GM12878 (cell line): ENCODE measurements at regions not wholly inside any gene's neighbourhood (a gene's known extent, or its start where the extent isn't known, plus 50 kb on each side); places are given as distances from the start of the nearest gene placed in this dataset.

ENCODE experiments used
- ATAC-seq: fragments of 200-7000 bp; cut with Tn5 transposase; 3 replicates; pipeline ENCODE4 v1.9.1; 2020; ENCODE audit warnings: mild to moderate bottlenecking, moderate library complexity
- BruUV-seq: library from RNA; stranded (reverse); fragments of 400-500 nt; replicated peaks from 2 replicates; lab custom pipeline; 2021; lab: Mats Ljungman, UMichigan
- CTCF ChIA-PET: fragments of 300-600 bp; sonication (Branson Sonifier 250); formaldehyde crosslinking; extraction: SDS; loops from one replicate; lab custom pipeline; 2021; ENCODE audit warnings: inconsistent platforms; lab: Yijun Ruan, JAX
- POLR2A ChIA-PET: fragments of 350-600 bp; formaldehyde crosslinking; extraction: SDS; loops from one replicate; lab custom pipeline; 2021; ENCODE audit warnings: inconsistent platforms; lab: Charles Lee
- RAD21 ChIA-PET: fragments of 300-600 bp; sonication (Branson Sonifier 250); formaldehyde crosslinking; loops from one replicate; lab custom pipeline; 2023; ENCODE audit warnings: antibody characterized with exemption; ENCODE audit not compliant: unreplicated experiment; lab: Charles Lee
- SMC1A ChIA-PET: fragments of 300-600 bp; sonication (Branson Sonifier 250); formaldehyde crosslinking; loops from one replicate; lab custom pipeline; 2023; ENCODE audit not compliant: unreplicated experiment, uncharacterized antibody; lab: Charles Lee
- DNase-seq: peaks from one replicate; pipeline ENCODE4 v3.0.0-alpha.2; 2011; ENCODE audit warnings: low read depth, low spot score
- FAIRE-seq: peaks from 3 replicates; lab custom pipeline; 2011; peaks lifted over from hg19 to GRCh38; lab: Jason Lieb, UNC
- H2AFZ ChIP-seq: 2 replicates; pipeline ENCODE4 v1.6.0; 2011; ENCODE audit warnings: low read depth, low read length, control low read depth; ENCODE audit not compliant: control insufficient read depth
- H3K27ac ChIP-seq: 2 replicates; pipeline ENCODE4 v1.5.1; 2011; ENCODE audit warnings: control low read depth; ENCODE audit not compliant: control insufficient read depth, insufficient read depth
- H3K27me3 ChIP-seq, 2 experiments: replicated peaks in 1 of 2; 2 replicates each; pipeline versions ENCODE4 v1.6.0 to v1.6.1; 2011; ENCODE audit warnings: low read length in 1 of 2; ENCODE audit not compliant: control insufficient read depth in 2 of 2, insufficient read depth in 2 of 2
- H3K36me3 ChIP-seq, 2 experiments: 2 replicates each; pipeline ENCODE4 v1.5.1; 2011; ENCODE audit warnings: low read length in 1 of 2; ENCODE audit not compliant: control insufficient read depth in 2 of 2, insufficient read depth in 2 of 2
- H3K4me1 ChIP-seq: 2 replicates; pipeline ENCODE4 v1.6.1; 2011; ENCODE audit warnings: mild to moderate bottlenecking, low read length, moderate library complexity, mixed read lengths; ENCODE audit not compliant: control insufficient read depth, insufficient read depth
- H3K4me2 ChIP-seq: 2 replicates; pipeline ENCODE4 v1.6.0; 2011; ENCODE audit warnings: control low read depth; ENCODE audit not compliant: control insufficient read depth, insufficient read depth
- H3K4me3 ChIP-seq: fragments of 200-600 bp; sonication (generic); 2 replicates; pipeline ENCODE4 v1.5.1; 2016
- H3K79me2 ChIP-seq: 2 replicates; pipeline ENCODE4 v1.6.0; 2011; ENCODE audit warnings: low read length; ENCODE audit not compliant: control insufficient read depth, insufficient read depth
- H3K9ac ChIP-seq: 2 replicates; pipeline ENCODE4 v1.8.0; 2011; ENCODE audit warnings: low read length, control low read depth, mixed read lengths; ENCODE audit not compliant: control insufficient read depth, insufficient read depth
- H3K9me3 ChIP-seq: replicated peaks from 3 replicates; pipeline ENCODE4 v1.5.1; 2011; ENCODE audit warnings: mild to moderate bottlenecking, low read length; ENCODE audit not compliant: control insufficient read depth, insufficient read depth
- H4K20me1 ChIP-seq: 2 replicates; pipeline ENCODE4 v1.6.0; 2011; ENCODE audit not compliant: control insufficient read depth, insufficient read depth
- CHD2 ChIP-seq: IDR thresholded peaks from 2 replicates; pipeline ENCODE4 v1.6.1; 2011; ENCODE audit warnings: low read depth, low read length, improper control_type of control experiment, borderline replicate concordance
- CHD4 ChIP-seq: fragments of 200-600 bp; sonication (generic); IDR thresholded peaks from 2 replicates; pipeline ENCODE4 v1.6.1; 2016; ENCODE audit warnings: mild to moderate bottlenecking
- CREB1 ChIP-seq: IDR thresholded peaks from 2 replicates; pipeline ENCODE4 v1.6.1; 2012; ENCODE audit warnings: low read depth, mild to moderate bottlenecking, inconsistent platforms
- EP300 ChIP-seq, 2 experiments: fragments of 150-350 bp in 1 of 2; IDR thresholded peaks; 2 replicates each; pipeline ENCODE4 v1.6.1; 2011 to 2012; ENCODE audit warnings: low read depth in 2 of 2, low read length in 2 of 2, borderline replicate concordance in 1 of 2, improper control_type of control experiment in 1 of 2, inconsistent platforms in 1 of 2; ENCODE audit not compliant: control insufficient read depth in 1 of 2
- FOXK2 ChIP-seq: fragments of 450-650 bp; IDR thresholded peaks from 2 replicates; pipeline ENCODE4 v1.6.1; 2017; ENCODE audit warnings: mild to moderate bottlenecking, moderate library complexity
- JUND ChIP-seq: IDR thresholded peaks from 2 replicates; pipeline ENCODE4 v1.6.1; 2012; ENCODE audit warnings: low read depth, mild to moderate bottlenecking, low read length, improper control_type of control experiment, moderate library complexity
- KDM1A ChIP-seq: fragments of 200-600 bp; sonication (generic); IDR thresholded peaks from 2 replicates; pipeline ENCODE4 v1.6.1; 2016; ENCODE audit warnings: borderline replicate concordance
- NBN ChIP-seq: fragments of 450-650 bp; IDR thresholded peaks from 2 replicates; pipeline ENCODE4 v1.6.1; 2016
- NKRF ChIP-seq: fragments of 450-650 bp; conservative IDR thresholded peaks from 2 replicates; pipeline ENCODE4 v1.6.1; 2017; ENCODE audit warnings: mild to moderate bottlenecking, moderate library complexity
- RAD21 ChIP-seq: IDR thresholded peaks from 2 replicates; pipeline ENCODE4 v1.6.1; 2011; ENCODE audit warnings: mild to moderate bottlenecking, low read depth, low read length, moderate library complexity; ENCODE audit not compliant: insufficient read depth
- RBBP5 ChIP-seq: fragments of 200-600 bp; sonication (generic); conservative IDR thresholded peaks from 2 replicates; pipeline ENCODE4 v1.6.1; 2016
- SIN3A ChIP-seq: IDR thresholded peaks from 2 replicates; pipeline ENCODE4 v1.6.1; 2012; ENCODE audit warnings: low read depth, low read length, improper control_type of control experiment
- ZNF622 ChIP-seq: fragments of 450-650 bp; IDR thresholded peaks from 2 replicates; pipeline ENCODE4 v1.6.1; 2017; ENCODE audit warnings: mild to moderate bottlenecking, inconsistent platforms
- ZZZ3 ChIP-seq: IDR thresholded peaks from 2 replicates; pipeline ENCODE4 v1.6.1; 2011; ENCODE audit warnings: low read depth; ENCODE audit not compliant: control insufficient read depth, insufficient read length
- WGBS: methylation state at CpG from one replicate; pipeline ENCODE4 v1.1.6; 2016; ENCODE audit warnings: low lambda C conversion rate; ENCODE audit not compliant: insufficient replicate concordance, insufficient coverage; ENCODE audit errors: missing lambda C conversion rate; 5-methylcytosine and 5-hydroxymethylcytosine counted together
- in situ Hi-C: fragments of 300-500 bp; cut with MboI; formaldehyde crosslinking; loops from 9 replicates; pipeline ENCODE4 v1.14.3; 2018; ENCODE audit warnings: mixed read lengths
- intact Hi-C: fragments of 100-400 bp; cut with micrococcal nuclease; formaldehyde crosslinking; loops from one replicate; pipeline ENCODE4 v1.14.2; 2022; ENCODE audit not compliant: unreplicated experiment
- TF ChIP-seq, protein P1 (sequence below): IDR thresholded peaks from 2 replicates; pipeline ENCODE4 v1.6.1; 2011; ENCODE audit warnings: borderline replicate concordance, low read depth, mild to moderate bottlenecking, moderate library complexity, low read length; ENCODE audit not compliant: insufficient read depth, poor library complexity, severe bottlenecking
- TF ChIP-seq, protein P2 (sequence below): fragments of 450-650 bp; IDR thresholded peaks from 2 replicates; pipeline ENCODE4 v1.6.1; 2018; ENCODE audit warnings: borderline replicate concordance, mild to moderate bottlenecking; ENCODE audit not compliant: partially characterized antibody

- no peak for FAIRE-seq
- RAD21 ChIA-PET: no interaction called here
- Histone ChIP-seq H3K9ac (no peak overlapping the region), H3K79me2 (no peaks in the 10 kb centered on the region), H3K4me2 (no peak overlapping the region), H3K9me3 (peaks cover 2% of the 10 kb centered on the region; the same call in 2 of the 3 replicates), H3K36me3 (no peaks in the 10 kb centered on the region), H3K4me3 (no peak overlapping the region), H3K4me1 (no peaks in the 10 kb centered on the region), H4K20me1 (no peaks in the 10 kb centered on the region), H3K27ac (no peak overlapping the region), H3K27me3 (no peaks in the 10 kb centered on the region), H2AFZ (no peak overlapping the region)
- TF ChIP-seq NBN: no peak
- no peak for TF ChIP-seq CREB1
- no peak for TF ChIP-seq SIN3A
- no peak for TF ChIP-seq FOXK2
- TF ChIP-seq CHD2: no peak
- no peak for TF ChIP-seq ZNF622
- no peak for TF ChIP-seq EP300 (IDR thresholded peaks at IDR 0.05; ENCODE audit: borderline replicate concordance in 1 of 2, control insufficient read depth in 1 of 2, low read depth in 2 of 2, low read length in 2 of 2)
- TF ChIP-seq JUND: no peak
- TF ChIP-seq RAD21: no peak
- TF ChIP-seq, protein P1, sequence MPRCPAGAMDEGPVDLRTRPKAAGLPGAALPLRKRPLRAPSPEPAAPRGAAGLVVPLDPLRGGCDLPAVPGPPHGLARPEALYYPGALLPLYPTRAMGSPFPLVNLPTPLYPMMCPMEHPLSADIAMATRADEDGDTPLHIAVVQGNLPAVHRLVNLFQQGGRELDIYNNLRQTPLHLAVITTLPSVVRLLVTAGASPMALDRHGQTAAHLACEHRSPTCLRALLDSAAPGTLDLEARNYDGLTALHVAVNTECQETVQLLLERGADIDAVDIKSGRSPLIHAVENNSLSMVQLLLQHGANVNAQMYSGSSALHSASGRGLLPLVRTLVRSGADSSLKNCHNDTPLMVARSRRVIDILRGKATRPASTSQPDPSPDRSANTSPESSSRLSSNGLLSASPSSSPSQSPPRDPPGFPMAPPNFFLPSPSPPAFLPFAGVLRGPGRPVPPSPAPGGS: no peak
- TF ChIP-seq, protein P2, sequence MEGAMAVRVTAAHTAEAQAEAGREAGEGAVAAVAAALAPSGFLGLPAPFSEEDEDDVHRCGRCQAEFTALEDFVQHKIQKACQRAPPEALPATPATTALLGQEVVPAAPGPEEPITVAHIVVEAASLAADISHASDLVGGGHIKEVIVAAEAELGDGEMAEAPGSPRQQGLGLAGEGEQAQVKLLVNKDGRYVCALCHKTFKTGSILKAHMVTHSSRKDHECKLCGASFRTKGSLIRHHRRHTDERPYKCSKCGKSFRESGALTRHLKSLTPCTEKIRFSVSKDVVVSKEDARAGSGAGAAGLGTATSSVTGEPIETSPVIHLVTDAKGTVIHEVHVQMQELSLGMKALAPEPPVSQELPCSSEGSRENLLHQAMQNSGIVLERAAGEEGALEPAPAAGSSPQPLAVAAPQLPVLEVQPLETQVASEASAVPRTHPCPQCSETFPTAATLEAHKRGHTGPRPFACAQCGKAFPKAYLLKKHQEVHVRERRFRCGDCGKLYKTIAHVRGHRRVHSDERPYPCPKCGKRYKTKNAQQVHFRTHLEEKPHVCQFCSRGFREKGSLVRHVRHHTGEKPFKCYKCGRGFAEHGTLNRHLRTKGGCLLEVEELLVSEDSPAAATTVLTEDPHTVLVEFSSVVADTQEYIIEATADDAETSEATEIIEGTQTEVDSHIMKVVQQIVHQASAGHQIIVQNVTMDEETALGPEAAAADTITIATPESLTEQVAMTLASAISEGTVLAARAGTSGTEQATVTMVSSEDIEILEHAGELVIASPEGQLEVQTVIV: no peak
- TF ChIP-seq ZZZ3: no peak
- no peak for TF ChIP-seq RBBP5
- TF ChIP-seq KDM1A: no peak
- no peak for TF ChIP-seq NKRF
- no peak for TF ChIP-seq CHD4
- SMC1A ChIA-PET: no interaction called here
- CTCF ChIA-PET: no interaction called here
- BruUV-seq: no TSS peak
- intact Hi-C loops (no loop called here), in situ Hi-C loops (no loop called here)
- 18% methylated on average over 2 of the region's 2 CpGs for WGBS
- no peak for ATAC-seq
- POLR2A ChIA-PET: no interaction called here
- no peak for DNase-seq
Measured at GRCh38 chr14:23702656-23703426, 66.7 kb downstream of the DHRS2 start.
